Uterus (tissue), 3 donors: ENCODE measurements at regions not wholly inside any gene's neighbourhood (a gene's known extent, or its start where the extent isn't known, plus 50 kb on each side); places are given as distances from the start of the nearest gene placed in this dataset.

Experiments used
- DNase-seq, 2 donors: peaks; one replicate each; pipeline ENCODE4 v3.0.0-alpha.2; 2019 to 2020
- H3K27ac ChIP-seq, 2 donors: fragments of 200-600 bp; sonication (generic); 1 replicate in 1 of 2; 2 replicates in 1 of 2; pipeline ENCODE4 v1.5.1; 2016 to 2018
- H3K27me3 ChIP-seq, 2 donors: fragments of 200-600 bp; sonication (generic); one replicate each; pipeline ENCODE4 v1.5.1; 2018 to 2019; ENCODE audit warnings: control low read depth in 1 of 2
- H3K36me3 ChIP-seq, 2 donors: fragments of 200-600 bp; sonication (generic); one replicate each; pipeline ENCODE4 v1.5.1; 2019; ENCODE audit warnings: control low read depth in 1 of 2
- H3K4me1 ChIP-seq, 2 donors: fragments of 200-600 bp; sonication (generic); one replicate each; pipeline ENCODE4 v1.5.1; 2018 to 2019; ENCODE audit warnings: control low read depth in 1 of 2
- H3K4me3 ChIP-seq, 2 donors: fragments of 200-600 bp; sonication (generic); 1 replicate in 1 of 2; 2 replicates in 1 of 2; pipeline ENCODE4 v1.5.1; 2018 to 2019; ENCODE audit warnings: mild to moderate bottlenecking in 1 of 2
- H3K9me3 ChIP-seq, 2 donors: fragments of 200-600 bp; sonication (generic); one replicate each; pipeline ENCODE4 v1.5.1; 2019; ENCODE audit warnings: control low read depth in 1 of 2
- CTCF ChIP-seq, 4 experiments: fragments of 200-600 bp in 2 of 4; fragments of 450-650 bp in 2 of 4; sonication (generic) in 2 of 4; IDR thresholded peaks; one replicate each; pipeline ENCODE4 v1.5.1; 2016 to 2019; ENCODE audit warnings: antibody characterized with exemption in 4 of 4, mild to moderate bottlenecking in 2 of 4, moderate library complexity in 1 of 4
- POLR2A ChIP-seq, 2 donors: fragments of 450-650 bp; IDR thresholded peaks; one replicate each; pipeline ENCODE4 v1.6.1; 2016; ENCODE audit warnings: antibody characterized with exemption in 2 of 2, mild to moderate bottlenecking in 1 of 2, moderate library complexity in 1 of 2
- intact Hi-C: fragments of 100-400 bp; cut with DNase I; formaldehyde crosslinking; loops from one replicate; pipeline ENCODE4 v1.15.1; 2023; ENCODE audit warnings: low total_unique reads
- donor health status: DM: yes; HTN: yes; CAD: no.

GRCh38 chr4:13950491-13950890 lies 323.0 kb upstream of the BOD1L1 start:
- Histone ChIP-seq H3K4me3 (no peak overlapping the region), H3K36me3 (no peaks in the 10 kb centered on the region), H3K4me1 (no peaks in the 10 kb centered on the region), H3K9me3 (no peaks in the 10 kb centered on the region), H3K27ac (no peak overlapping the region), H3K27me3 (no peaks in the 10 kb centered on the region)
- TF ChIP-seq POLR2A (IDR thresholded peaks at IDR 0.05), result no peak
- TF ChIP-seq CTCF (IDR thresholded peaks at IDR 0.05), result no peak
- intact Hi-C loops, result no loop called here
- no peak for DNase-seq

DNA sequence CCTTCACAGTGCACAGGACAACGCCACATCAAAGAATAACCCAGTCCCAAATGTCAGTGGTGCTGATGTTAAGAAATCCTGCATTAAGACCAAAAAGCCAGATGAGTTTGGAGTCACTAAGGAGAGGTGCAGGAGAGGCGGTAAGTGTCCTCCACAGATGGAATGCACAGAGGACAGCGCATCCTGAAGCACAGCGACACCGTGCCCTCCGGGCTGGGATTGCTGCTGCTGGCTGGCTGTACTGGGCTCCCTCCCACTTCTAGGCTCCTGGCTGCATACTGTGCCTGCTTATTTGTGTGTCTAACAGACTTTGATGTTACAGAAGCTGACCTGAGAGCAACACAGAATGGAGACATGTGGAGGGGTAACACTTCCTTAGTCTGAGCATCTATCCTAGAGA lies 325.6 kb upstream of the BOD1L1 start:
- Histone ChIP-seq H3K9me3 (no peaks in the 10 kb centered on the region), H3K27ac (no peak overlapping the region), H3K27me3 (no peaks in the 10 kb centered on the region), H3K4me1 (no peaks in the 10 kb centered on the region), H3K36me3 (no peaks in the 10 kb centered on the region), H3K4me3 (no peak overlapping the region)
- DNase-seq, result no peak
- intact Hi-C loops, result no loop called here
- TF ChIP-seq CTCF (IDR thresholded peaks at IDR 0.05) (no peak), POLR2A (IDR thresholded peaks at IDR 0.05) (no peak)

- no peaks in the 10 kb centered on the region for H3K36me3 ChIP-seq
- intact Hi-C loops, result no loop called here
- H3K27me3 ChIP-seq, result no peaks in the 10 kb centered on the region
- H3K27ac ChIP-seq, result no peak overlapping the region
- H3K4me1 ChIP-seq, result no peaks in the 10 kb centered on the region
- no peak for TF ChIP-seq CTCF (IDR thresholded peaks at IDR 0.05)
- no peak for TF ChIP-seq POLR2A (IDR thresholded peaks at IDR 0.05)
- no peak for DNase-seq
- no peaks in the 10 kb centered on the region for H3K9me3 ChIP-seq
- no peak overlapping the region for H3K4me3 ChIP-seq
Measured at GRCh38 chr4:13955551-13955950, 328.0 kb upstream of the BOD1L1 start.

DNA sequence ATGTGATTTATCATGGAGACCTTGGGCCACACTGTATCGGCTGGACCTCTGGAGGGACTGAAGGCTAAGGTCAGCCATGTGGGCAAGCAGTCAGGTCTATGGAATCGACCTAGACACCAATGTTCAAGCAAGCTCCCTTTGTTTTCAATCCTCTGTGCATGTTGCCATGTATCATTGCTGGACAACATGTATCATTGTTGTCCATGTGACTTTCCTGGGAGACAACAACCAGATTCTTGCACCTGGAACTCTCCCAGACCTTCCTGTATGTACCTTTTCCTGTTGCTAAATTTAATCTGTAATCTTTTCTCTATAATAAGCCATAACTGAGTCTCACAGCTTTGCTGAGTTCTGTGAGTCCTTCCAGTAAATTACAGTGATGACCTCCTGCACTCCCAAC lies 329.4 kb upstream of the BOD1L1 start:
- intact Hi-C loops, result no loop called here
- no peak overlapping the region for H3K4me3 ChIP-seq
- no peaks in the 10 kb centered on the region for H3K27me3 ChIP-seq
- no peaks in the 10 kb centered on the region for H3K9me3 ChIP-seq
- H3K36me3 ChIP-seq, result no peaks in the 10 kb centered on the region
- TF ChIP-seq CTCF (IDR thresholded peaks at IDR 0.05), result no peak
- TF ChIP-seq POLR2A (IDR thresholded peaks at IDR 0.05), result no peak
- no peaks in the 10 kb centered on the region for H3K4me1 ChIP-seq
- no peak for DNase-seq
- no peak overlapping the region for H3K27ac ChIP-seq

- H3K4me3 ChIP-seq, result no peak overlapping the region
- no peaks in the 10 kb centered on the region for H3K4me1 ChIP-seq
- intact Hi-C loops, result no loop called here
- H3K9me3 ChIP-seq, result no peaks in the 10 kb centered on the region
- no peak for TF ChIP-seq CTCF (IDR thresholded peaks at IDR 0.05)
- no peak for TF ChIP-seq POLR2A (IDR thresholded peaks at IDR 0.05)
- no peaks in the 10 kb centered on the region for H3K36me3 ChIP-seq
- DNase-seq, result no peak
- no peak overlapping the region for H3K27ac ChIP-seq
- no peaks in the 10 kb centered on the region for H3K27me3 ChIP-seq
Measured at GRCh38 chr4:13957871-13958270, 330.3 kb upstream of the BOD1L1 start.
